ENCODE measurements at regions not wholly inside any gene's neighbourhood (a gene's known extent, or its start where the extent isn't known, plus 50 kb on each side); places are given as distances from the start of the nearest gene placed in this dataset.

DNA sequence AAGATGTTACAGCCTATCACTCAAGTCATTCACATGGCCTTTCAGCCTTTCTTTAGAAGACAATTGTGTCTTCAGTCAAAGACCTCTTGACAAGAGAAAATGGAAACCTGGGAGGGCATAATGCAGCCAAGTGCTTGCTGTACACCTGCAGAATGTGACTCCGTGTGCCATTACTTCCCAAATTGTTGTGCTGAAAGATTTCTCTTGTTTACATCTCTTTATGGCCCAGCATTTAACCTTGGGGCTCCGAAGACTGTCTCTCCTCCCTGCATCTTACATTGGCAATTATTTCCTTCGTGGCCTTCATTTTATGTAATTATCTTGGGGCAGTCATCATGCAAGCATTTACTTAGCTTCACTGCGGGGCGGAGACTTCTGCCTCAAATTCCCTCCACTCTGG is 287.0 kb downstream of the TCF7L2 start:
- no peak for TF ChIP-seq CBX3 (IDR thresholded peaks at IDR 0.05; ENCODE audit: low read depth)
- TF ChIP-seq, protein P1, sequence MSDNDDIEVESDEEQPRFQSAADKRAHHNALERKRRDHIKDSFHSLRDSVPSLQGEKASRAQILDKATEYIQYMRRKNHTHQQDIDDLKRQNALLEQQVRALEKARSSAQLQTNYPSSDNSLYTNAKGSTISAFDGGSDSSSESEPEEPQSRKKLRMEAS (IDR thresholded peaks at IDR 0.05) = no peak
- no peak for TF ChIP-seq POLR2AphosphoS5 (IDR thresholded peaks at IDR 0.05; ENCODE audit: low read depth, low read length)
- TF ChIP-seq YY1 (IDR thresholded peaks at IDR 0.05; ENCODE audit: extremely low read depth, insufficient replicate concordance, low read depth, low read length) = no peak
- no peak for TF ChIP-seq ELF1 (IDR thresholded peaks at IDR 0.05; ENCODE audit: borderline replicate concordance, low read depth)
- no peak for TF ChIP-seq SRF (IDR thresholded peaks at IDR 0.05; ENCODE audit: low read depth)
- TF ChIP-seq ZFX (IDR thresholded peaks at IDR 0.05) = no peak
- TF ChIP-seq, protein P2, sequence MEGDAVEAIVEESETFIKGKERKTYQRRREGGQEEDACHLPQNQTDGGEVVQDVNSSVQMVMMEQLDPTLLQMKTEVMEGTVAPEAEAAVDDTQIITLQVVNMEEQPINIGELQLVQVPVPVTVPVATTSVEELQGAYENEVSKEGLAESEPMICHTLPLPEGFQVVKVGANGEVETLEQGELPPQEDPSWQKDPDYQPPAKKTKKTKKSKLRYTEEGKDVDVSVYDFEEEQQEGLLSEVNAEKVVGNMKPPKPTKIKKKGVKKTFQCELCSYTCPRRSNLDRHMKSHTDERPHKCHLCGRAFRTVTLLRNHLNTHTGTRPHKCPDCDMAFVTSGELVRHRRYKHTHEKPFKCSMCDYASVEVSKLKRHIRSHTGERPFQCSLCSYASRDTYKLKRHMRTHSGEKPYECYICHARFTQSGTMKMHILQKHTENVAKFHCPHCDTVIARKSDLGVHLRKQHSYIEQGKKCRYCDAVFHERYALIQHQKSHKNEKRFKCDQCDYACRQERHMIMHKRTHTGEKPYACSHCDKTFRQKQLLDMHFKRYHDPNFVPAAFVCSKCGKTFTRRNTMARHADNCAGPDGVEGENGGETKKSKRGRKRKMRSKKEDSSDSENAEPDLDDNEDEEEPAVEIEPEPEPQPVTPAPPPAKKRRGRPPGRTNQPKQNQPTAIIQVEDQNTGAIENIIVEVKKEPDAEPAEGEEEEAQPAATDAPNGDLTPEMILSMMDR (IDR thresholded peaks at IDR 0.05 in 2 of 3, conservative IDR thresholded peaks at IDR 0.05 in 1 of 3; ENCODE audit: borderline replicate concordance in 1 of 3, insufficient read depth in 1 of 3, low read depth in 2 of 3, low read length in 2 of 3) = no peak
- TF ChIP-seq SP1 (IDR thresholded peaks at IDR 0.05; ENCODE audit: low read depth) = no peak
- no peak for TF ChIP-seq EZH2 (IDR thresholded peaks at IDR 0.05)
- no peak for TF ChIP-seq ZNF274 (IDR thresholded peaks at IDR 0.05; ENCODE audit: low read depth, low read length)
- TF ChIP-seq, protein P3, sequence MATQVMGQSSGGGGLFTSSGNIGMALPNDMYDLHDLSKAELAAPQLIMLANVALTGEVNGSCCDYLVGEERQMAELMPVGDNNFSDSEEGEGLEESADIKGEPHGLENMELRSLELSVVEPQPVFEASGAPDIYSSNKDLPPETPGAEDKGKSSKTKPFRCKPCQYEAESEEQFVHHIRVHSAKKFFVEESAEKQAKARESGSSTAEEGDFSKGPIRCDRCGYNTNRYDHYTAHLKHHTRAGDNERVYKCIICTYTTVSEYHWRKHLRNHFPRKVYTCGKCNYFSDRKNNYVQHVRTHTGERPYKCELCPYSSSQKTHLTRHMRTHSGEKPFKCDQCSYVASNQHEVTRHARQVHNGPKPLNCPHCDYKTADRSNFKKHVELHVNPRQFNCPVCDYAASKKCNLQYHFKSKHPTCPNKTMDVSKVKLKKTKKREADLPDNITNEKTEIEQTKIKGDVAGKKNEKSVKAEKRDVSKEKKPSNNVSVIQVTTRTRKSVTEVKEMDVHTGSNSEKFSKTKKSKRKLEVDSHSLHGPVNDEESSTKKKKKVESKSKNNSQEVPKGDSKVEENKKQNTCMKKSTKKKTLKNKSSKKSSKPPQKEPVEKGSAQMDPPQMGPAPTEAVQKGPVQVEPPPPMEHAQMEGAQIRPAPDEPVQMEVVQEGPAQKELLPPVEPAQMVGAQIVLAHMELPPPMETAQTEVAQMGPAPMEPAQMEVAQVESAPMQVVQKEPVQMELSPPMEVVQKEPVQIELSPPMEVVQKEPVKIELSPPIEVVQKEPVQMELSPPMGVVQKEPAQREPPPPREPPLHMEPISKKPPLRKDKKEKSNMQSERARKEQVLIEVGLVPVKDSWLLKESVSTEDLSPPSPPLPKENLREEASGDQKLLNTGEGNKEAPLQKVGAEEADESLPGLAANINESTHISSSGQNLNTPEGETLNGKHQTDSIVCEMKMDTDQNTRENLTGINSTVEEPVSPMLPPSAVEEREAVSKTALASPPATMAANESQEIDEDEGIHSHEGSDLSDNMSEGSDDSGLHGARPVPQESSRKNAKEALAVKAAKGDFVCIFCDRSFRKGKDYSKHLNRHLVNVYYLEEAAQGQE (IDR thresholded peaks at IDR 0.05; ENCODE audit: low read depth) = no peak
- no peak for TF ChIP-seq JUND (IDR thresholded peaks at IDR 0.05)
- DNase-seq (ENCODE audit: low read depth, low spot score) = no peak
- H3K4me2 ChIP-seq (ENCODE audit: low read length) = no peak overlapping the region
- H3K9me3 ChIP-seq (ENCODE audit: control insufficient read depth in 1 of 2, insufficient read depth in 1 of 2, low read depth in 1 of 2, low read length in 2 of 2) = no peaks in the 10 kb centered on the region
- intact Hi-C loops (cut with micrococcal nuclease) = no loop called here
- H3K27ac ChIP-seq (ENCODE audit: low read depth, low read length) = no peak overlapping the region
- RAD21 ChIA-PET (ENCODE audit: low non-redundant PET in 1 of 2, low total read pairs in 2 of 2, uncharacterized antibody in 2 of 2, unreplicated experiment in 2 of 2) = no interaction called here
- no peaks in the 10 kb centered on the region for H3K4me1 ChIP-seq (ENCODE audit: control insufficient read depth in 1 of 2, insufficient read depth in 2 of 2, low read length in 2 of 2)
- no peaks in the 10 kb centered on the region for H4K20me1 ChIP-seq (ENCODE audit: insufficient read depth)
- ATAC-seq = no peak
- H3K9me2 ChIP-seq (ENCODE audit: insufficient read depth) = no peaks in the 10 kb centered on the region
- H3K9ac ChIP-seq (ENCODE audit: low read length) = no peak overlapping the region
- no peaks in the 10 kb centered on the region for H3K36me3 ChIP-seq (ENCODE audit: control insufficient read depth in 1 of 2, insufficient read depth in 2 of 2, low read length in 2 of 2)
- H2AFZ ChIP-seq (ENCODE audit: low read depth, low read length, poor library complexity, severe bottlenecking) = no peak overlapping the region
- no peaks in the 10 kb centered on the region for H3K79me2 ChIP-seq (ENCODE audit: insufficient read depth, low read length)
- CTCF ChIA-PET = no interaction called here
- no TSS peak for BruUV-seq (replicated peaks)
- no peak overlapping the region for H3K4me3 ChIP-seq (replicated peaks in 1 of 2; ENCODE audit: low read depth in 1 of 2, low read length in 2 of 2)
- peaks cover 17% of the 10 kb centered on the region; the same call in 1 of the 2 replicates for H3K27me3 ChIP-seq (ENCODE audit: insufficient read depth, low read length)
- POLR2A ChIA-PET = no interaction called here
